ENCODE measurements at regions not wholly inside any gene's neighbourhood (a gene's known extent, or its start where the extent isn't known, plus 50 kb on each side); places are given as distances from the start of the nearest gene placed in this dataset.
"Not testable (repeated sequence)": the region's sequence is repeated elsewhere in the genome, so short reads cannot be mapped to it uniquely, and the experiment has no call there.

GRCh38 chr17:64784353-64785010 is 122.4 kb upstream of the SMURF2 start:
- no peak for DNase-seq

- no peak for DNase-seq
These were observed 121.6 kb upstream of the SMURF2 start for GRCh38 chr17:64783556-64784352.

- DNase-seq = no peak
These were observed 120.9 kb upstream of the SMURF2 start for GRCh38 chr17:64783031-64783461.

GRCh38 chr17:64781810-64782555 is 119.9 kb upstream of the SMURF2 start:
- DNase-seq = no peak

- DNase-seq = no peak
These were observed 119.1 kb upstream of the SMURF2 start for GRCh38 chr17:64781014-64781756.

- DNase-seq = no peak
These were observed 118.2 kb upstream of the SMURF2 start for GRCh38 chr17:64780096-64781013.

GRCh38 chr17:64779376-64780095 is 117.4 kb upstream of the SMURF2 start:
- DNase-seq = no peak

- DNase-seq = not testable (repeated sequence)
These were observed 116.9 kb upstream of the SMURF2 start for GRCh38 chr17:64779098-64779375.

GRCh38 chr17:64778240-64779097 is 116.4 kb upstream of the SMURF2 start:
- DNase-seq = peak; percentile 67

- DNase-seq = peak; percentile 74
These were observed 115.5 kb upstream of the SMURF2 start for GRCh38 chr17:64777415-64778239.

- peak; percentile 86 for DNase-seq
These were observed 114.8 kb upstream of the SMURF2 start for GRCh38 chr17:64776720-64777414.

- DNase-seq = no peak
These were observed 113.8 kb upstream of the SMURF2 start for GRCh38 chr17:64775701-64776570.

GRCh38 chr17:64774888-64775540 is 112.9 kb upstream of the SMURF2 start:
- DNase-seq = no peak

- DNase-seq = no peak
These were observed 112.0 kb upstream of the SMURF2 start for GRCh38 chr17:64773836-64774761.

- DNase-seq = no peak
These were observed 111.3 kb upstream of the SMURF2 start for GRCh38 chr17:64773386-64773835.

- no peak for DNase-seq
These were observed 110.8 kb upstream of the SMURF2 start for GRCh38 chr17:64772845-64773299.
